ENCODE measurements at regions not wholly inside any gene's neighbourhood (a gene's known extent, or its start where the extent isn't known, plus 50 kb on each side); places are given as distances from the start of the nearest gene placed in this dataset.

GRCh38 chr1:188590641-188591040 is 1761.9 kb downstream of the PLA2G4A start (continued):
- TF ChIP-seq CHD2 (IDR thresholded peaks at IDR 0.05; ENCODE audit: low read length, partially characterized antibody), result no peak

GRCh38 chr1:188594542-188595235 is 1765.9 kb downstream of the PLA2G4A start:
- CTCF ChIA-PET, result interaction anchor here (0.6 kb wide), 1 partner anchor 180 kb away, joined by 3 read pairs; no protein-coding TSS in a partner anchor

GRCh38 chr1:188599313-188599712 is 1770.6 kb downstream of the PLA2G4A start:
- H3K4me2 ChIP-seq, result no peak overlapping the region
- ChIA-PET POLR2A (no interaction called here), CTCF (interaction anchor here (1.3 kb wide), 1 partner anchor 15 kb away, joined by 3 read pairs; no protein-coding TSS in a partner anchor)
- no peak for ATAC-seq
- FAIRE-seq, result no peak
- no peaks in the 10 kb centered on the region for H3K4me1 ChIP-seq
- H3K27ac ChIP-seq, result no peak overlapping the region
- no peak overlapping the region for H3K4me3 ChIP-seq
- no peak for DNase-seq (ENCODE audit: low read depth in 1 of 2, low spot score in 1 of 2)
- 45% methylated on average over 2 of the region's 2 CpGs for WGBS (ENCODE audit: missing lambda C conversion rate)
- TF ChIP-seq ZFP36 (IDR thresholded peaks at IDR 0.05; ENCODE audit: borderline replicate concordance, partially characterized antibody), result no peak
- no peak for TF ChIP-seq GATA3 (IDR thresholded peaks at IDR 0.05; ENCODE audit: borderline replicate concordance)
- no peak for TF ChIP-seq CEBPB (IDR thresholded peaks at IDR 0.05)
- no peak for TF ChIP-seq NR3C1 (IDR thresholded peaks at IDR 0.05)
- TF ChIP-seq KDM1A (IDR thresholded peaks at IDR 0.05; ENCODE audit: low read depth), result no peak
- no peak for TF ChIP-seq HES2 (IDR thresholded peaks at IDR 0.05)
- no peak for TF ChIP-seq RCOR1 (IDR thresholded peaks at IDR 0.05; ENCODE audit: low read depth, low read length)
- no peak for TF ChIP-seq KDM5A (IDR thresholded peaks at IDR 0.05)
- no peak for TF ChIP-seq FOSL2 (IDR thresholded peaks at IDR 0.05)
- no peak for TF ChIP-seq FOSL2 (CRISPR knock-in tag; IDR thresholded peaks at IDR 0.05)
- no peak for TF ChIP-seq ATOH8 (CRISPR knock-in tag; IDR thresholded peaks at IDR 0.05; ENCODE audit: low read depth)
- no peak for TF ChIP-seq TP53 (CRISPR knock-in tag; IDR thresholded peaks at IDR 0.05)
- TF ChIP-seq FOSB (CRISPR knock-in tag; IDR thresholded peaks at IDR 0.05), result no peak
- TF ChIP-seq JUN (IDR thresholded peaks at IDR 0.05), result no peak
- no peak for TF ChIP-seq RNF2 (IDR thresholded peaks at IDR 0.05; ENCODE audit: borderline replicate concordance, low read depth)
- TF ChIP-seq BCL3 (IDR thresholded peaks at IDR 0.05), result no peak
- TF ChIP-seq USF2 (IDR thresholded peaks at IDR 0.05), result no peak
- no peak for TF ChIP-seq ZSCAN20 (CRISPR knock-in tag; IDR thresholded peaks at IDR 0.05)
- TF ChIP-seq EHMT2 (IDR thresholded peaks at IDR 0.05; ENCODE audit: low read depth), result no peak
- no peaks in the 10 kb centered on the region for H3K9me3 ChIP-seq

More at GRCh38 chr1:188594542-188595235, 1765.9 kb downstream of the PLA2G4A start:
- H3K9me3 ChIP-seq, result no peaks in the 10 kb centered on the region
- H3K27ac ChIP-seq, result no peak overlapping the region
- no peak for FAIRE-seq
- no peak for DNase-seq (ENCODE audit: low read depth in 1 of 2, low spot score in 1 of 2)
- no peak overlapping the region for H3K4me3 ChIP-seq
- POLR2A ChIA-PET, result no interaction called here
- H3K4me1 ChIP-seq, result no peaks in the 10 kb centered on the region
- WGBS (ENCODE audit: missing lambda C conversion rate), result 50% methylated on average over 5 of the region's 5 CpGs
- ATAC-seq, result no peak
- no peak overlapping the region for H3K4me2 ChIP-seq
- TF ChIP-seq RAD21 (conservative IDR thresholded peaks at IDR 0.05 in 1 of 2, IDR thresholded peaks at IDR 0.05 in 1 of 2) (0 out of 5 replicates have a peak, but pooled peaks of 1 of the 2 experiments have one; percentile 15), ZC3H11A (IDR thresholded peaks at IDR 0.05) (no peak), ZFP36 (IDR thresholded peaks at IDR 0.05; ENCODE audit: borderline replicate concordance, partially characterized antibody) (no peak), ESRRA (IDR thresholded peaks at IDR 0.05; ENCODE audit: borderline replicate concordance, low read length) (no peak), FOSL2 (IDR thresholded peaks at IDR 0.05) (no peak), FOSL2 (CRISPR knock-in tag; IDR thresholded peaks at IDR 0.05) (no peak)

Data from A549 (cell line).